ENCODE measurements at regions not wholly inside any gene's neighbourhood (a gene's known extent, or its start where the extent isn't known, plus 50 kb on each side); places are given as distances from the start of the nearest gene placed in this dataset.

DNA sequence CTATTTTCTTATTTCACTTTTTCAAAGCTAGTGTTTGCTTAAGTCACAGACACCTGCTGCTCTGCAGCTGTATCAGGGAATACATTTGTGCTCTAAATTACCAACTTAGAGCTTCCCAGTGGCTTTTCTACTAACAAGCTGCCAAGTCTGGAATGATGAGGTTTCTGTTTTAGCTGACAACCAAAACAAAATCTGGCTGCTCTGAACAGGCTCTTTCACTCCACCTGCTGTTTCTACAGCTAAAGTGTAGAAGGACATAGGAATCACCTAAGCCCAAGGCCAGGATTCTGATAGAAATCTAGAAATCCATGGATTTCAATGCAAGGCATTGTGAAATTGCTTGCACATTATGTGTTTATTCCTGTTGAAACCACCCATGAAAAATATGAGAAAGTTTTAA is 201.2 kb downstream of the SUCLG1 start:
- Histone ChIP-seq H3K4me3 (no peak overlapping the region), H3K4me1 (no peaks in the 10 kb centered on the region), H3K36me3 (no peaks in the 10 kb centered on the region), H3K27me3 (no peaks in the 10 kb centered on the region), H3K27ac (no peak overlapping the region), H3K9me3 (peaks cover 8 to 10% of the 10 kb centered on the region in 2 donors)
- intact Hi-C loops (cut with DNase I; ENCODE audit: low total_unique reads) = no loop called here
- DNase-seq (ENCODE audit: low spot score in 2 of 2) = no peak
- TF ChIP-seq POLR2AphosphoS5 (IDR thresholded peaks at IDR 0.05) (no peak), POLR2A (IDR thresholded peaks at IDR 0.05) (no peak), CTCF (IDR thresholded peaks at IDR 0.05) (peak in 1 of 3 donors; percentile 39)

- no peaks in the 10 kb centered on the region for H3K27me3 ChIP-seq
- TF ChIP-seq POLR2A (IDR thresholded peaks at IDR 0.05) (no peak), POLR2AphosphoS5 (IDR thresholded peaks at IDR 0.05) (no peak), CTCF (IDR thresholded peaks at IDR 0.05) (no peak)
- H3K9me3 ChIP-seq = no peaks in the 10 kb centered on the region
- H3K4me3 ChIP-seq = no peak overlapping the region
- no peaks in the 10 kb centered on the region for H3K4me1 ChIP-seq
- intact Hi-C loops (cut with DNase I; ENCODE audit: low total_unique reads) = no loop called here
- DNase-seq (ENCODE audit: low spot score in 2 of 2) = no peak
- no peak overlapping the region for H3K27ac ChIP-seq
- no peaks in the 10 kb centered on the region for H3K36me3 ChIP-seq
Observed at GRCh38 chr2:84251651-84252302, 207.3 kb downstream of the SUCLG1 start.

DNA sequence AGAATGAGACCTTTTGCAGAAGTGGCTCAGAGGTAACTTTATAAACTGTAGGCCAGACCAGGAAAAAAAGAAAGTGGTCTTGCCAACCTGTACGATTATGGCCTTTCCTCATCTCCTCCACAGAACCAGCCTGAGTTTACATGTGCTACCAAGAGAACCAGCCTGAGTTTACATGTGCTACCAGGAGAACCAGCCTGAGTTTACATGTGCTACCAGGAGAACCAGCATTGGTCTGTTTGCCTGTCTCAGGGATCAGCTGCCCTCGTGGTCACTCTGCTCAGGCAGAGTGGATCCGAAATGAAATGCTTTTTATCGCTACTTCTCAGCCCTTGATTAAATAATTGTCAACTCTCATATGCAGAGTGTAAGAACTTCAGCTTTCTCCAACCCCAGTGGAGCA is 209.9 kb downstream of the SUCLG1 start:
- Histone ChIP-seq H3K4me1 (no peaks in the 10 kb centered on the region), H3K9me3 (no peaks in the 10 kb centered on the region), H3K27ac (no peak overlapping the region), H3K4me3 (no peak overlapping the region), H3K36me3 (no peaks in the 10 kb centered on the region), H3K27me3 (no peaks in the 10 kb centered on the region)
- intact Hi-C loops (cut with DNase I; ENCODE audit: low total_unique reads) = no loop called here
- no peak for DNase-seq (ENCODE audit: low spot score in 2 of 2)
- TF ChIP-seq CTCF (IDR thresholded peaks at IDR 0.05) = no peak
- TF ChIP-seq POLR2AphosphoS5 (IDR thresholded peaks at IDR 0.05) = no peak
- no peak for TF ChIP-seq POLR2A (IDR thresholded peaks at IDR 0.05)

- TF ChIP-seq CTCF (IDR thresholded peaks at IDR 0.05) (no peak), POLR2AphosphoS5 (IDR thresholded peaks at IDR 0.05) (no peak), POLR2A (IDR thresholded peaks at IDR 0.05) (no peak)
- H3K27ac ChIP-seq = peak overlapping the region; percentile 30 to 34
- H3K36me3 ChIP-seq = no peaks in the 10 kb centered on the region
- intact Hi-C loops (cut with DNase I; ENCODE audit: low total_unique reads) = no loop called here
- H3K4me1 ChIP-seq = no peaks in the 10 kb centered on the region
- no peaks in the 10 kb centered on the region for H3K27me3 ChIP-seq
- peak in 1 of 2 donors; percentile 46 for DNase-seq (ENCODE audit: low spot score in 2 of 2)
- no peaks in the 10 kb centered on the region for H3K9me3 ChIP-seq
- no peak overlapping the region for H3K4me3 ChIP-seq
Observed at GRCh38 chr2:84247532-84247931, 211.5 kb downstream of the SUCLG1 start.

GRCh38 chr2:84243788-84244733 is 215.0 kb downstream of the SUCLG1 start:
- DNase-seq (ENCODE audit: low spot score in 2 of 2) = no peak
- Histone ChIP-seq H3K27ac (no peak overlapping the region), H3K27me3 (no peaks in the 10 kb centered on the region), H3K4me3 (no peak overlapping the region), H3K9me3 (no peaks in the 10 kb centered on the region), H3K4me1 (no peaks in the 10 kb centered on the region), H3K36me3 (no peaks in the 10 kb centered on the region)
- TF ChIP-seq POLR2A (IDR thresholded peaks at IDR 0.05) = no peak
- TF ChIP-seq POLR2AphosphoS5 (IDR thresholded peaks at IDR 0.05) = no peak
- TF ChIP-seq CTCF (IDR thresholded peaks at IDR 0.05) = no peak
- intact Hi-C loops (cut with DNase I; ENCODE audit: low total_unique reads) = loop anchor here (5.0 kb wide), 1 partner anchor 857 kb away; no protein-coding TSS in a partner anchor

Measured in breast epithelium (tissue), 4 donors.